Left colon (tissue), 2 donors: ENCODE measurements at regions not wholly inside any gene's neighbourhood (a gene's known extent, or its start where the extent isn't known, plus 50 kb on each side); places are given as distances from the start of the nearest gene placed in this dataset.

Experiments
- ATAC-seq: fragments of 200-7000 bp; cut with Tn5 transposase; one replicate; pipeline ENCODE4 v1.9.1; 2020; ENCODE audit warnings: mild to moderate bottlenecking, moderate library complexity
- DNase-seq, 2 donors: peaks; one replicate each; pipeline ENCODE4 v3.0.0-alpha.2; 2020
- intact Hi-C, 2 donors: fragments of 100-400 bp; cut with DNase I in 1 of 2; cut with micrococcal nuclease in 1 of 2; formaldehyde crosslinking; loops; one replicate each; pipeline versions ENCODE4 v1.11.2 to v1.14.0; 2022; cut with DNase I, micrococcal nuclease
- donor health status: DM: no; HTN: no; CAD: no.
- donor health status: DM: yes; HTN: yes; CAD: no.

GRCh38 chr16:6603780-6604325 is 728.8 kb upstream of the RBFOX1 start:
- intact Hi-C loops, result no loop called here
- DNase-seq (no peak), ATAC-seq (no peak)

- DNase-seq, result no peak
- intact Hi-C loops, result no loop called here
- no peak for ATAC-seq
Measured at GRCh38 chr16:6602405-6602804, 730.2 kb upstream of the RBFOX1 start.

- intact Hi-C loops, result no loop called here
- DNase-seq (no peak), ATAC-seq (no peak)
Measured at GRCh38 chr16:6600167-6600566, 732.5 kb upstream of the RBFOX1 start.

GRCh38 chr16:6593799-6594198 is 738.8 kb upstream of the RBFOX1 start:
- ATAC-seq (no peak), DNase-seq (no peak)
- intact Hi-C loops, result no loop called here

- intact Hi-C loops, result no loop called here
- DNase-seq, result no peak
- ATAC-seq, result no peak
Measured at GRCh38 chr16:6576606-6577005, 756.0 kb upstream of the RBFOX1 start.

- intact Hi-C loops, result no loop called here
- ATAC-seq, result no peak
Measured at GRCh38 chr16:6576113-6576512, 756.5 kb upstream of the RBFOX1 start.

GRCh38 chr16:6574146-6574545 is 758.5 kb upstream of the RBFOX1 start:
- DNase-seq (no peak), ATAC-seq (no peak)
- intact Hi-C loops, result no loop called here

More at GRCh38 chr16:6576113-6576512, 756.5 kb upstream of the RBFOX1 start:
- DNase-seq, result no peak

GRCh38 chr16:6573577-6573976 is 759.1 kb upstream of the RBFOX1 start:
- DNase-seq (peak; percentile 25 to 34), ATAC-seq (peak; percentile 94)
- intact Hi-C loops, result no loop called here

- DNase-seq, result no peak
- ATAC-seq, result no peak
- intact Hi-C loops, result no loop called here
Measured at GRCh38 chr16:6571044-6571443, 761.6 kb upstream of the RBFOX1 start.

GRCh38 chr16:6570530-6570929 is 762.1 kb upstream of the RBFOX1 start:
- no peak for ATAC-seq
- intact Hi-C loops, result no loop called here
- no peak for DNase-seq

GRCh38 chr16:6562986-6563385 is 769.7 kb upstream of the RBFOX1 start:
- no peak for DNase-seq
- ATAC-seq, result no peak
- intact Hi-C loops, result no loop called here

- ATAC-seq, result no peak
- intact Hi-C loops, result no loop called here
- DNase-seq, result no peak
Measured at GRCh38 chr16:6560306-6561100, 772.1 kb upstream of the RBFOX1 start.

GRCh38 chr16:6558661-6559060 is 774.0 kb upstream of the RBFOX1 start:
- ATAC-seq, result no peak
- intact Hi-C loops, result no loop called here

GRCh38 chr16:6558126-6558525 is 774.5 kb upstream of the RBFOX1 start:
- ATAC-seq (no peak), DNase-seq (no peak)
- intact Hi-C loops, result no loop called here

More at GRCh38 chr16:6558661-6559060, 774.0 kb upstream of the RBFOX1 start:
- no peak for DNase-seq

GRCh38 chr16:6557353-6558023 is 775.2 kb upstream of the RBFOX1 start:
- DNase-seq, result no peak
- no peak for ATAC-seq
- intact Hi-C loops, result no loop called here

GRCh38 chr16:6549415-6549814 is 783.2 kb upstream of the RBFOX1 start:
- DNase-seq (no peak), ATAC-seq (no peak)
- intact Hi-C loops, result no loop called here

GRCh38 chr16:6548507-6548906 is 784.1 kb upstream of the RBFOX1 start:
- ATAC-seq, result no peak
- intact Hi-C loops, result no loop called here
- no peak for DNase-seq

- intact Hi-C loops, result no loop called here
- DNase-seq (no peak), ATAC-seq (no peak)
Measured at GRCh38 chr16:6547131-6547530, 785.5 kb upstream of the RBFOX1 start.

GRCh38 chr16:6545329-6545728 is 787.3 kb upstream of the RBFOX1 start:
- DNase-seq, result no peak
- intact Hi-C loops, result no loop called here
- ATAC-seq, result no peak

GRCh38 chr16:6541267-6541666 is 791.4 kb upstream of the RBFOX1 start:
- DNase-seq (no peak), ATAC-seq (no peak)
- intact Hi-C loops, result no loop called here
